Prostate gland (tissue), 2 donors: ENCODE measurements at regions not wholly inside any gene's neighbourhood (a gene's known extent, or its start where the extent isn't known, plus 50 kb on each side); places are given as distances from the start of the nearest gene placed in this dataset.

ENCODE experiments used
- DNase-seq: peaks from one replicate; pipeline ENCODE4 v3.0.0-alpha.2; 2019; ENCODE audit warnings: low spot score
- H3K27ac ChIP-seq, 2 donors: fragments of 200-600 bp; sonication (generic); 2 replicates each; pipeline ENCODE4 v1.5.1; 2017 to 2019
- H3K27me3 ChIP-seq: fragments of 200-600 bp; sonication (generic); replicated peaks from 2 replicates; pipeline ENCODE4 v1.5.1; 2019; ENCODE audit not compliant: insufficient read depth
- H3K36me3 ChIP-seq, 2 donors: fragments of 200-600 bp; sonication (generic); 1 replicate in 1 of 2; 2 replicates in 1 of 2; pipeline versions ENCODE4 v1.5.1 to v1.8.1; 2017 to 2019
- H3K4me1 ChIP-seq: fragments of 200-600 bp; sonication (generic); replicated peaks from 2 replicates; pipeline ENCODE4 v1.5.1; 2019
- H3K4me3 ChIP-seq, 2 donors: fragments of 200-600 bp; sonication (generic); 2 replicates each; pipeline ENCODE4 v1.5.1; 2017 to 2019
- H3K9me3 ChIP-seq: fragments of 200-600 bp; sonication (generic); 2 replicates; pipeline ENCODE4 v1.5.1; 2017
- CTCF ChIP-seq, 4 experiments: fragments of 200-600 bp in 2 of 4; fragments of 450-650 bp in 2 of 4; sonication (generic) in 2 of 4; IDR thresholded peaks; 1 replicate in 3 of 4; 2 replicates in 1 of 4; pipeline ENCODE4 v1.5.1; 2016 to 2019; ENCODE audit warnings: antibody characterized with exemption in 4 of 4, mild to moderate bottlenecking in 2 of 4, moderate library complexity in 2 of 4
- POLR2A ChIP-seq: fragments of 450-650 bp; IDR thresholded peaks from one replicate; pipeline ENCODE4 v1.6.1; 2016; ENCODE audit warnings: antibody characterized with exemption, mild to moderate bottlenecking
- POLR2AphosphoS5 ChIP-seq: sonication (generic); formaldehyde crosslinking; IDR thresholded peaks from one replicate; pipeline ENCODE4 v1.6.1; 2017; ENCODE audit warnings: antibody characterized with exemption
- WGBS: methylation state at CpG from one replicate; pipeline ENCODE4 v1.1.5; 2018; 5-methylcytosine and 5-hydroxymethylcytosine counted together
- intact Hi-C: fragments of 100-400 bp; cut with DNase I; formaldehyde crosslinking; loops from one replicate; pipeline ENCODE4 v1.14.2; 2022

DNA sequence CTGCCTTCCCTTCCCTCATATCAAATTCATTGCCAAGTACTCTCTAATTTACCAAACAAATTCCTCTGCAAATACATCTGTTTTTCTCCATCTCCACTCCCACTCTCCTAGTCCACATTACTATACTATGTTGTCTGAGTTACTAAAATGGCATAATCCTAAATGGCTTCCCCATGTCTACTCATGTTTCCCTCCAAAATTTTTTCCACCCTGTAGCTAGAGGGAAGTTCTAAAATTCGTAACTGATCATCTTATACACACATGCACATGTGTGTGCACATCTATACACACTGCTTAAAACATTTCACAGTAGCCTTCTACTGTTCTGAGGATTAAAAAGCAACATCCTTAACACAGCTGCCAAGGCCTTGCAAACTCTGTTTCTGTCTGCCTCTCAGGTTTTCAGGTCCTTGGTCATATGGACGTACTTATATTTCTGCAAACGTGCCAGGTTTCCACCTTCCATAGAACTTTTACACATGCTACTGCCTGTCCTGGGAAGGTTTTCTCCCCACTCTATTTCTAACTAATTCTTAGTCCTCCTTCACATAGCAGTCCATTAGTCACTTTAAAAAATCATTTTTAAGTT lies 140.6 kb downstream of the LURAP1L start:
- Histone ChIP-seq H3K4me3 (no peak overlapping the region), H3K27me3 (no peaks in the 10 kb centered on the region), H3K27ac (no peak overlapping the region), H3K36me3 (no peaks in the 10 kb centered on the region), H3K9me3 (no peaks in the 10 kb centered on the region), H3K4me1 (no peaks in the 10 kb centered on the region)
- no peak for DNase-seq
- intact Hi-C loops: no loop called here
- WGBS: 75% methylated on average over 3 of the region's 3 CpGs
- TF ChIP-seq CTCF (IDR thresholded peaks at IDR 0.05) (no peak), POLR2AphosphoS5 (no peak), POLR2A (no peak)

GRCh38 chr9:12916042-12916441 lies 141.2 kb downstream of the LURAP1L start:
- 67% methylated on average over 1 of the region's 1 CpG for WGBS
- intact Hi-C loops: no loop called here
- Histone ChIP-seq H3K27me3 (no peaks in the 10 kb centered on the region), H3K4me1 (no peaks in the 10 kb centered on the region), H3K27ac (no peak overlapping the region), H3K9me3 (no peaks in the 10 kb centered on the region), H3K36me3 (no peaks in the 10 kb centered on the region), H3K4me3 (no peak overlapping the region)
- DNase-seq: no peak
- no peak for TF ChIP-seq CTCF (IDR thresholded peaks at IDR 0.05)
- no peak for TF ChIP-seq POLR2AphosphoS5
- TF ChIP-seq POLR2A: no peak

GRCh38 chr9:12920437-12920836 lies 145.6 kb downstream of the LURAP1L start:
- Histone ChIP-seq H3K27me3 (no peaks in the 10 kb centered on the region), H3K27ac (no peak overlapping the region), H3K36me3 (no peaks in the 10 kb centered on the region), H3K9me3 (no peaks in the 10 kb centered on the region), H3K4me1 (no peaks in the 10 kb centered on the region), H3K4me3 (no peak overlapping the region)
- intact Hi-C loops: no loop called here
- DNase-seq: no peak
- 81% methylated on average over 2 of the region's 2 CpGs for WGBS
- TF ChIP-seq POLR2A (no peak), CTCF (IDR thresholded peaks at IDR 0.05) (no peak)

DNA sequence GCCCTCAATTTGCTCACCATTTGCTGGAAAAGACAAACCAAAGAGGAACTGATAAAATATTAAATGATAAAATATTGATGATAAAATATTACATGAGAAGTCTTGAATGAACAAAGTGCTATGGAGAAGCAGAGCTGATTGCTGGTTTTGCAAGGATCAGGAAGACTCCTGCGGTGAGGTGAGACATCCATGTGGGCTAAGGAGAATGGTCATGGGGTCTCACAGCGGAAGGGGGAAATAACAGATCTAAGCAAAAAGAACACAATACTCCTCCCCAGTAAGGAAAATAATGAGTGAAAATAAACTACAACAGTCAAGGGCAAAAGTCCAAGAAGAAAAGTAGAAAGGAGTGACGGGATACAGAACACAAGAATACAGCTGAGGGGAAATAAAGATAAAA lies 146.8 kb downstream of the LURAP1L start:
- no peak for TF ChIP-seq POLR2A
- TF ChIP-seq CTCF (IDR thresholded peaks at IDR 0.05): no peak
- TF ChIP-seq POLR2AphosphoS5: no peak
- intact Hi-C loops: no loop called here

GRCh38 chr9:12922224-12922866 lies 147.5 kb downstream of the LURAP1L start:
- no peaks in the 10 kb centered on the region for H3K27me3 ChIP-seq
- no peak for TF ChIP-seq POLR2A
- no peak overlapping the region for H3K27ac ChIP-seq

More for the DNA sequence above, 146.8 kb downstream of the LURAP1L start:
- H3K27me3 ChIP-seq: no peaks in the 10 kb centered on the region
- H3K4me3 ChIP-seq: no peak overlapping the region
- no peaks in the 10 kb centered on the region for H3K36me3 ChIP-seq
- H3K9me3 ChIP-seq: no peaks in the 10 kb centered on the region
- no peaks in the 10 kb centered on the region for H3K4me1 ChIP-seq
- no peak for DNase-seq
- H3K27ac ChIP-seq: no peak overlapping the region
- 83% methylated on average over 3 of the region's 3 CpGs for WGBS

More at GRCh38 chr9:12922224-12922866, 147.5 kb downstream of the LURAP1L start:
- Histone ChIP-seq H3K4me1 (no peaks in the 10 kb centered on the region), H3K9me3 (no peaks in the 10 kb centered on the region), H3K4me3 (no peak overlapping the region), H3K36me3 (no peaks in the 10 kb centered on the region)
- WGBS: 57% methylated on average over 4 of the region's 4 CpGs
- intact Hi-C loops: no loop called here
- no peak for DNase-seq
